ENCODE measurements at regions not wholly inside any gene's neighbourhood (a gene's known extent, or its start where the extent isn't known, plus 50 kb on each side); places are given as distances from the start of the nearest gene placed in this dataset.

DNA sequence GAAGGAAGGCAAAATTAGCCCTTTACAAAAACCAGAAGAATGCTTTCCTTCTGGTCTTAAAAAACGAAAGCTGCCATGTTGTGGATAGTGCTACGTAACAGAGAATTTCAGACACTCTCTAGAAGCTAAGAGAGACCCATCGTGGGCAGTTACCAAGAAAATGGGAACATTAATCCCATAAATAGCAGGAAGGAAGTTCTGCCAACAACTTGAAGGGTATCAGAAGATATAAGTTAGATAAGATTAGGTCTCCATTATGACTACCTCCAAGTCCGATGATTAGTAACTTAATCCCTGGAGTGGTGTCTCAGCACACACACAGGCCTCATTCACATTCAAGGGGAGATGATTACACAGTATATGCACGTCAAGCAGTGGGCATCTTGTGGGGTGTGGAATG is 115.7 kb upstream of the TRPC4 start:
- no peaks in the 10 kb centered on the region for H3K4me1 ChIP-seq (ENCODE audit: control insufficient read depth, insufficient read depth, low read length)
- no peak overlapping the region for H2BK120ac ChIP-seq (ENCODE audit: low read depth, low read length)
- no peaks in the 10 kb centered on the region for H3K9me3 ChIP-seq (ENCODE audit: control insufficient read depth, insufficient read depth, low read length)
- H3K79me1 ChIP-seq (ENCODE audit: low read depth in 1 of 2, low read length in 2 of 2) = no peaks in the 10 kb centered on the region
- H3K4me2 ChIP-seq (ENCODE audit: low read depth, low read length) = no peak overlapping the region
- H3K4ac ChIP-seq (ENCODE audit: low read depth, low read length) = no peak overlapping the region
- no CpG with 5 or more reads among the region's 5 CpGs for WGBS, 2 experiments (ENCODE audit: extremely low coverage in 2 of 2, insufficient read length in 1 of 2)
- H3K36me3 ChIP-seq (ENCODE audit: control insufficient read depth, insufficient read depth, low read length) = no peaks in the 10 kb centered on the region
- H3K23ac ChIP-seq (ENCODE audit: low read depth, low read length) = no peak overlapping the region
- H2BK5ac ChIP-seq (ENCODE audit: low read depth, low read length, poor library complexity, severe bottlenecking) = no peak overlapping the region
- no peaks in the 10 kb centered on the region for H4K20me1 ChIP-seq (ENCODE audit: insufficient read depth, low read length)
- TF ChIP-seq RAD21 (IDR thresholded peaks at IDR 0.05; ENCODE audit: low read length) (no peak), BHLHE40 (IDR thresholded peaks at IDR 0.05; ENCODE audit: low read depth, low read length) (no peak), MAFK (IDR thresholded peaks at IDR 0.05; ENCODE audit: low read depth, low read length) (no peak), NFE2L2 (IDR thresholded peaks at IDR 0.05; ENCODE audit: low read depth, low read length) (no peak), CEBPB (IDR thresholded peaks at IDR 0.05; ENCODE audit: low read depth, low read length) (no peak), SMC3 (IDR thresholded peaks at IDR 0.05; ENCODE audit: low read depth, low read length) (no peak), CHD1 (IDR thresholded peaks at IDR 0.05; ENCODE audit: low read depth, low read length) (no peak)
- TF ChIP-seq, protein P1, sequence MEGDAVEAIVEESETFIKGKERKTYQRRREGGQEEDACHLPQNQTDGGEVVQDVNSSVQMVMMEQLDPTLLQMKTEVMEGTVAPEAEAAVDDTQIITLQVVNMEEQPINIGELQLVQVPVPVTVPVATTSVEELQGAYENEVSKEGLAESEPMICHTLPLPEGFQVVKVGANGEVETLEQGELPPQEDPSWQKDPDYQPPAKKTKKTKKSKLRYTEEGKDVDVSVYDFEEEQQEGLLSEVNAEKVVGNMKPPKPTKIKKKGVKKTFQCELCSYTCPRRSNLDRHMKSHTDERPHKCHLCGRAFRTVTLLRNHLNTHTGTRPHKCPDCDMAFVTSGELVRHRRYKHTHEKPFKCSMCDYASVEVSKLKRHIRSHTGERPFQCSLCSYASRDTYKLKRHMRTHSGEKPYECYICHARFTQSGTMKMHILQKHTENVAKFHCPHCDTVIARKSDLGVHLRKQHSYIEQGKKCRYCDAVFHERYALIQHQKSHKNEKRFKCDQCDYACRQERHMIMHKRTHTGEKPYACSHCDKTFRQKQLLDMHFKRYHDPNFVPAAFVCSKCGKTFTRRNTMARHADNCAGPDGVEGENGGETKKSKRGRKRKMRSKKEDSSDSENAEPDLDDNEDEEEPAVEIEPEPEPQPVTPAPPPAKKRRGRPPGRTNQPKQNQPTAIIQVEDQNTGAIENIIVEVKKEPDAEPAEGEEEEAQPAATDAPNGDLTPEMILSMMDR (conservative IDR thresholded peaks at IDR 0.05; ENCODE audit: low read depth, low read length) = no peak
- no peak overlapping the region for H4K8ac ChIP-seq (ENCODE audit: low read depth in 2 of 2, low read length in 2 of 2)
- H3K9me1 ChIP-seq (ENCODE audit: insufficient read depth, low read length) = no peaks in the 10 kb centered on the region
- no peaks in the 10 kb centered on the region for H3K27me3 ChIP-seq (ENCODE audit: control insufficient read depth, insufficient read depth, low read length)
- H3K9ac ChIP-seq (ENCODE audit: low read depth, low read length) = no peak overlapping the region
- in situ Hi-C loops (cut with MboI; ENCODE audit: low sequenced_read_pairs) (no loop called here), intact Hi-C loops (cut with micrococcal nuclease) (no loop called here), dilution Hi-C loops (cut with HindIII; ENCODE audit: low sequenced_read_pairs, unreplicated experiment) (no loop called here)
- CTCF ChIA-PET = no interaction called here
- no peak overlapping the region for H2BK15ac ChIP-seq (ENCODE audit: low read depth, low read length)
- H3K18ac ChIP-seq (ENCODE audit: low read depth, low read length) = no peak overlapping the region
- POLR2A ChIA-PET (ENCODE audit: unreplicated experiment) = no interaction called here
- no peak overlapping the region for H3K14ac ChIP-seq (replicated peaks; ENCODE audit: low read depth, low read length)
- no TSS peak for BruUV-seq (replicated peaks)
- H2AFZ ChIP-seq (replicated peaks; ENCODE audit: low read length, poor library complexity) = no peak overlapping the region
- no peak overlapping the region for H4K91ac ChIP-seq (ENCODE audit: insufficient read depth, low read depth, low read length)
- H2BK20ac ChIP-seq (ENCODE audit: low read depth, low read length) = no peak overlapping the region
- H2AK9ac ChIP-seq (replicated peaks; ENCODE audit: low read depth, low read length, poor library complexity) = no peak overlapping the region
- H4K5ac ChIP-seq (ENCODE audit: low read depth, low read length) = no peak overlapping the region
- no peak overlapping the region for H3K56ac ChIP-seq (ENCODE audit: extremely low read depth, insufficient read depth, low read length)
- H3K4me3 ChIP-seq (ENCODE audit: insufficient read depth, low read depth, low read length) = no peak overlapping the region
- no peak overlapping the region for H3K27ac ChIP-seq (ENCODE audit: insufficient read depth, low read length)
- H2AK5ac ChIP-seq (ENCODE audit: low read depth, low read length) = no peak overlapping the region
- no peak for ATAC-seq (ENCODE audit: low read depth)
- no peak for DNase-seq
